Neutrophil (primary cell): ENCODE measurements at regions not wholly inside any gene's neighbourhood (a gene's known extent, or its start where the extent isn't known, plus 50 kb on each side); places are given as distances from the start of the nearest gene placed in this dataset.

Source experiments
- H3K27ac ChIP-seq: fragments of 200-600 bp; sonication (generic); 2 replicates; pipeline ENCODE4 v1.5.1; 2016; ENCODE audit warnings: mild to moderate bottlenecking, moderate library complexity
- H3K27me3 ChIP-seq: fragments of 200-600 bp; sonication (generic); 2 replicates; pipeline ENCODE4 v1.6.0; 2016; ENCODE audit warnings: mild to moderate bottlenecking
- H3K36me3 ChIP-seq: fragments of 200-600 bp; sonication (generic); 2 replicates; pipeline ENCODE4 v1.5.1; 2017
- H3K4me1 ChIP-seq, 2 experiments: fragments of 200-600 bp in 1 of 2; sonication (generic) in 1 of 2; 1 replicate in 1 of 2; 2 replicates in 1 of 2; pipeline versions ENCODE4 v1.5.1 to v1.6.1; 2013 to 2016; ENCODE audit warnings: low read depth in 1 of 2, low read length in 1 of 2, mild to moderate bottlenecking in 1 of 2, moderate library complexity in 1 of 2; ENCODE audit not compliant: control insufficient read depth in 1 of 2, insufficient read depth in 1 of 2
- H3K4me3 ChIP-seq, 2 experiments: fragments of 200-600 bp in 1 of 2; sonication (generic) in 1 of 2; 1 replicate in 1 of 2; 2 replicates in 1 of 2; pipeline ENCODE4 v1.5.1; 2013 to 2016; ENCODE audit warnings: low read depth in 1 of 2, low read length in 1 of 2, mild to moderate bottlenecking in 1 of 2, moderate library complexity in 1 of 2
- H3K9me3 ChIP-seq: fragments of 200-600 bp; sonication (generic); 2 replicates; pipeline ENCODE4 v1.5.1; 2016
- TF ChIP-seq, protein P1 (sequence below): fragments of 200-600 bp; sonication (generic); IDR thresholded peaks from 2 replicates; pipeline ENCODE4 v1.5.1; 2016; ENCODE audit warnings: antibody characterized with exemption

GRCh38 chr1:229035748-229036082, 235.2 kb upstream of the RAB4A start:
- H3K4me3 ChIP-seq, result no peak overlapping the region
- peak overlapping the region; percentile 35 for H3K27ac ChIP-seq
- TF ChIP-seq, protein P1, sequence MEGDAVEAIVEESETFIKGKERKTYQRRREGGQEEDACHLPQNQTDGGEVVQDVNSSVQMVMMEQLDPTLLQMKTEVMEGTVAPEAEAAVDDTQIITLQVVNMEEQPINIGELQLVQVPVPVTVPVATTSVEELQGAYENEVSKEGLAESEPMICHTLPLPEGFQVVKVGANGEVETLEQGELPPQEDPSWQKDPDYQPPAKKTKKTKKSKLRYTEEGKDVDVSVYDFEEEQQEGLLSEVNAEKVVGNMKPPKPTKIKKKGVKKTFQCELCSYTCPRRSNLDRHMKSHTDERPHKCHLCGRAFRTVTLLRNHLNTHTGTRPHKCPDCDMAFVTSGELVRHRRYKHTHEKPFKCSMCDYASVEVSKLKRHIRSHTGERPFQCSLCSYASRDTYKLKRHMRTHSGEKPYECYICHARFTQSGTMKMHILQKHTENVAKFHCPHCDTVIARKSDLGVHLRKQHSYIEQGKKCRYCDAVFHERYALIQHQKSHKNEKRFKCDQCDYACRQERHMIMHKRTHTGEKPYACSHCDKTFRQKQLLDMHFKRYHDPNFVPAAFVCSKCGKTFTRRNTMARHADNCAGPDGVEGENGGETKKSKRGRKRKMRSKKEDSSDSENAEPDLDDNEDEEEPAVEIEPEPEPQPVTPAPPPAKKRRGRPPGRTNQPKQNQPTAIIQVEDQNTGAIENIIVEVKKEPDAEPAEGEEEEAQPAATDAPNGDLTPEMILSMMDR, result no peak
- peaks cover 0 to 60% of the 10 kb centered on the region in 2 experiments for H3K4me1 ChIP-seq
- H3K36me3 ChIP-seq, result no peaks in the 10 kb centered on the region
- no peaks in the 10 kb centered on the region for H3K9me3 ChIP-seq
- H3K27me3 ChIP-seq, result no peaks in the 10 kb centered on the region

DNA sequence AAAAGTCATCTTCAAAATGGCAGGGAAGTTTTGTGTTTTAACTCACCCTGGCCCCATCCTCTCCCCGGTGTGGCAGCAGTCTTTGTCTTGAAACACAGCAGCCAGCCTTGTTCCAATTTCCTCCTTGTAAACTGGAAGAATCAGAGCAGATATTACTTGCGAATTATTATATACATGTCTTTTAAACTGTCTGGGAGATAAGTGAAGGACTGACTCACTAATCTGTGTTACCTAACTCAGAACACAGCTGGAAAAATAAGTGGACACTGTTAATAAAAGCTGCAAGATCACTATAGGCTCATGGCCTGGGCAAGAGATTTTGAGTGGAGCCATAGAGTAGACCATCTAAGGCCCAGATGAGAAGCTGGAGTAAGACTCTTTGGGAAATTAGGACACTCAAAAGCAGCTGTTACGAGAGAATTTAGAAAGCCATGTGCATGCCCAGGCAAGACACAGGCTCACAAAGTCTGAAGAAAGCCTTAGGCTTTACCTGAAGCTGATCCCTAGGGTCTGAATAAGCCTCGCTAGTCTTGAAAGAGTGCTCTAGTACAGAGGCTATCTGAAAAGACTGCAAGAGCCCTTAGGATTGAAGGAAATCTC, 233.0 kb upstream of the RAB4A start:
- Histone ChIP-seq H3K27ac (no peak overlapping the region), H3K4me3 (no peak overlapping the region), H3K36me3 (no peaks in the 10 kb centered on the region), H3K9me3 (no peaks in the 10 kb centered on the region), H3K27me3 (no peaks in the 10 kb centered on the region), H3K4me1 (peaks cover 7 to 49% of the 10 kb centered on the region in 2 experiments)
- TF ChIP-seq, protein P1, result no peak

- no peaks in the 10 kb centered on the region for H3K9me3 ChIP-seq
- peaks cover 21 to 32% of the 10 kb centered on the region in 2 experiments for H3K4me1 ChIP-seq
- H3K4me3 ChIP-seq, result no peak overlapping the region
- no peaks in the 10 kb centered on the region for H3K36me3 ChIP-seq
- H3K27me3 ChIP-seq, result no peaks in the 10 kb centered on the region
- TF ChIP-seq, protein P1, result no peak
- no peak overlapping the region for H3K27ac ChIP-seq
Measured at GRCh38 chr1:229040630-229041358, 230.1 kb upstream of the RAB4A start.

DNA sequence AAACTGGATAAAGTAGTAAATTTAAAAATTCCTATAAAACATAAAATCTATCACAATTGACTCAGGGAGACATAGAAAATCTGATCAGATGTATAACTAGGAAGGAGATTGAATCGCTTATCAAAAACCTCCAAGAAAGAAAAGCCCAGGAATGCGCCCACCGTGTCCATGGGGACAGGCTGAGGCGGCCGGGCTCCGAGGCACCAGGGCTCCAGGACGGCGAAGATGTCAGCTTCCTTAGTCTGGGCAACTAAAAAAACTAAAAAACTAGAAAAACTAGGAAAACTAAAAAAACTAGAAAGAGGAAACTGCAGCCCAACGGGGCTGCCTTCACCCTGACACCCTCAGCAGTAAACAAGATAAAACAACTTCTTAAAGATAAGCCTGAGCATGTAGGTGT, 229.0 kb upstream of the RAB4A start:
- no peaks in the 10 kb centered on the region for H3K27me3 ChIP-seq
- TF ChIP-seq, protein P1, result no peak
- no peak overlapping the region for H3K4me3 ChIP-seq
- H3K4me1 ChIP-seq, result peaks cover 26 to 28% of the 10 kb centered on the region in 2 experiments
- H3K27ac ChIP-seq, result no peak overlapping the region
- H3K36me3 ChIP-seq, result no peaks in the 10 kb centered on the region
- H3K9me3 ChIP-seq, result no peaks in the 10 kb centered on the region

- H3K4me1 ChIP-seq, result peaks cover 26 to 28% of the 10 kb centered on the region in 2 experiments
- peak overlapping the region; percentile 62 for H3K27ac ChIP-seq
- TF ChIP-seq, protein P1, result no peak
- H3K9me3 ChIP-seq, result no peaks in the 10 kb centered on the region
- H3K36me3 ChIP-seq, result no peaks in the 10 kb centered on the region
- no peaks in the 10 kb centered on the region for H3K27me3 ChIP-seq
- H3K4me3 ChIP-seq, result no peak overlapping the region
Measured at GRCh38 chr1:229042482-229042881, 228.4 kb upstream of the RAB4A start.
